ENCODE measurements at regions not wholly inside any gene's neighbourhood (a gene's known extent, or its start where the extent isn't known, plus 50 kb on each side); places are given as distances from the start of the nearest gene placed in this dataset.
A peak's percentile ranks its signal among the peaks of the same experiment; 100 is the strongest.

DNA sequence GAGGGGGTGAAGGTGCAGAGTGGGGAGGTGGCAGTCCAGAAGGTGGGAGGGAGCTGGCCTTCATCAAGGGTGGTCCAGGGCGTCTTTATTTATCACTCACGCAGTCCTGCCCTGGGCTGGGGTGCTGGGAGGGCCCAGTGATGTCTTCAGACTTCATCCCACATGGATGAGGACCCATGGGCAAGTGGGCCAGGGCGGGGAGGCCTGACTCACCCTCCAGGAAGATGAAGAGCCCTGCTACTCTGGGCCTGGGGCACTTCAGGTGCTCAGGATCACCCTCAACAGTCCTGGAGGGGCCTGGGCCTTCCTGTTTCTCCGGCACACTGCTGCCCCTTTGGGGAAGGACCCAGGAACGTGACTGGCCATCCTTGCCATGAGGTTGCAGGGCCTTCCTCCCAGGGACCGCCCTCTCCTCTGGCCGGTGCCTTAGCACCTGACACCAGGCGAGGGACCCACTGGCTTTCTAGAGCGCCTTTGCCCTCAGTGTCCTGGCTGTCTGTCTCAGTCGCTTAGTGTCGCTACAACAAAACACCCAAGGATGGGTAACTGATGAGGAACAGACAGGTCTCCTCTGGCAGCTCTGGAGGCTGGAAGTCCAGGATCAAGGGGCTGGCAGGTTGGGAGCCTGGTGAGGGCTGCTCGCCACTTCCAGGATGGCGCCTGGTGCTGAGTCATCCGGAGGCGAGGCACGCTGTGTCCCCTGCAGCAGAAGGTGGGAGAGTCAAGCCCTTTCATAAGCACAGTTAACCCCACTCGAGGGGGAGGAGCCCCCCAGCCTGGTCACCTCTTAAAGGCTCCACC, 57.8 kb upstream of the HS6ST1 start:
- DNase-seq (no peak), ATAC-seq (ENCODE audit: low read depth in 2 of 2) (no peak)
- Mint-ChIP-seq H3K27ac (no peak overlapping the region), H3K4me3 (no peak overlapping the region), H3K36me3 (no peaks in the 10 kb centered on the region), H3K4me1 (peaks cover 0 to 5% (median 0%) of the 10 kb centered on the region in 3 donors), H3K9me3 (no peaks in the 10 kb centered on the region), H3K27me3 (no peaks in the 10 kb centered on the region)

DNA sequence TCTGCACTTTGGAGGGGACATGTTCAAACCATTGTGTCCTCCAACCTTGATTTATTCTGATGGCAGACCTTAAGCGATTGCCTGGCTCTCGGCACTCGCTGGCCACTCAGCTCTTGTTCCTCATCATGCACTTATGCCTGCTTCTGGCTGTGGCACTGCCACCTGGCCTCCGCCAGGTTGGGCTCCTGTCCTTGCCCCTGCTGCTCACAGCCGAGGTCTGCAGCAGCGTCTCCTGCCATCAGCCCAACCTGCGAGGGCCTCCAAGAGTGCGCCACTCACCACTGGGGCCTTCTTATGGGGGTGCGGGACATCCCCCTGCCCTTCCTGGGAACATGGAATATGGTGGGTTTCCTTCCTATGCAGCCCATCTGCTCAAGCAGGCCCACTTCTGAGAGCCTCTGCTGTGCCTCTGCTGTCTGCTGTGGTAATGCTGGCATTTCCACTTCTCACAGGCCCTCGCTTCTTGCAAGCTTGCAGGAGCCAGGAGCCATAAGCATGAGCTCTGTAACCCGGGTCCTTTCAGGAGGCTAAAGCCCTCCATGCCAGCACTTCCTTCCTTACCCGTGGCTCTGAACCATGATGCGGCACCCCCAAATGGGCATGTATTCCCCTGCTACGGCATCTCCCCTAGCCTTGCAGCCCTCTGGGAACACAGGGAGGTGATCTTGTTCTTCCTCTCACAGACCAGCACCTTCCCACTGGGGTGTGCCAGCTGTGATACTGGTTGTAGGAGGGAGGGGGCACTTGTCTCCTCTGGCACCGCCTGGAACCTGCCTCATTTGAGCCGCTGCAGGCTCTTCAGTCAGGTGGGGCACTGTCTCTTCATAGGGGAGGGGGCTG, 58.6 kb upstream of the HS6ST1 start:
- Mint-ChIP-seq H3K4me1 (peaks cover 0 to 5% (median 0%) of the 10 kb centered on the region in 3 donors), H3K27ac (no peak overlapping the region), H3K36me3 (no peaks in the 10 kb centered on the region), H3K4me3 (no peak overlapping the region), H3K27me3 (no peaks in the 10 kb centered on the region), H3K9me3 (no peaks in the 10 kb centered on the region)
- DNase-seq = no peak
- ATAC-seq (ENCODE audit: low read depth in 2 of 2) = no peak

DNA sequence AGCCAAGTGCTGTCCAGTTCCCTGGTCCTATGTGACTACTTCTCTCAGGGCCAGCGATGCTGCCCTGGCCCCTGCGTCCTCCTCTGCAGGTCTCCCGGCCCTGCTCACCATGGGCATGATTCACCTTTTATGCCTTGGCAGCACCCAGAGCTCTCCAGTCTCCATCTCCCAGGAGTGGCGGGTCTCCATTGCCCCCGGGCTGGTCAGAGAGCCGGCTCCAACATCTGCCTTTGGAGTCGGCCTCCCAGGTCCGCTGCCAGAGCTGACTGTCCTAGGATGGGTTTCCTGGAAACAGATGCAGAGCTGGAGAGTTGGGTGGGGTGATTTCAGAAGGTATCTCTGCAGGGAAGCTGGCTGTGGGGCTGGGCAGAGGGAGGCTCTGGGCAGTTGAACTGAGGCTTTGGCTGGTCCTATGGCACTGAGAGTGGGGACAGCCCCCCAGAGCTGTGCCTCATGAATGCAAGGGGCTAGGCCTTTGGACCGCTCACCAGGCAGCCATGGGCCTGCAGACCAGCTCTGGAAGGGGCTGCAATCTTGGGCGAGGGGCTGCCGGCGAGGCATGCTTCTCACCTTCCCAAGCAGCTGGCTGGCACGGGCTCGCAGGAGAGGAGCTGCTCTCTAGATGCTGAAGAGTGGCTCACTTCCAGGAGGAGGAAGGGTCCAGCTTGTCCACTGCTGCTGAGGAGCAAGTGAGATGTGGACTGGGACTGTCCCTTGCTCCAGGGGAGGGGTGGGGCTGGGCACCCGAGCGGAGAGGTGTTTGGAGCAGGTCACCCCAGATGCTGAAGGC, 59.8 kb upstream of the HS6ST1 start:
- no peaks in the 10 kb centered on the region for H3K36me3 Mint-ChIP-seq
- no peaks in the 10 kb centered on the region for H3K9me3 Mint-ChIP-seq
- ATAC-seq (ENCODE audit: low read depth in 2 of 2) = no peak
- H3K27ac Mint-ChIP-seq = no peak overlapping the region
- peaks cover 0 to 5% (median 0%) of the 10 kb centered on the region in 3 donors for H3K4me1 Mint-ChIP-seq
- H3K27me3 Mint-ChIP-seq = no peaks in the 10 kb centered on the region
- no peak for DNase-seq
- no peak overlapping the region for H3K4me3 Mint-ChIP-seq

DNA sequence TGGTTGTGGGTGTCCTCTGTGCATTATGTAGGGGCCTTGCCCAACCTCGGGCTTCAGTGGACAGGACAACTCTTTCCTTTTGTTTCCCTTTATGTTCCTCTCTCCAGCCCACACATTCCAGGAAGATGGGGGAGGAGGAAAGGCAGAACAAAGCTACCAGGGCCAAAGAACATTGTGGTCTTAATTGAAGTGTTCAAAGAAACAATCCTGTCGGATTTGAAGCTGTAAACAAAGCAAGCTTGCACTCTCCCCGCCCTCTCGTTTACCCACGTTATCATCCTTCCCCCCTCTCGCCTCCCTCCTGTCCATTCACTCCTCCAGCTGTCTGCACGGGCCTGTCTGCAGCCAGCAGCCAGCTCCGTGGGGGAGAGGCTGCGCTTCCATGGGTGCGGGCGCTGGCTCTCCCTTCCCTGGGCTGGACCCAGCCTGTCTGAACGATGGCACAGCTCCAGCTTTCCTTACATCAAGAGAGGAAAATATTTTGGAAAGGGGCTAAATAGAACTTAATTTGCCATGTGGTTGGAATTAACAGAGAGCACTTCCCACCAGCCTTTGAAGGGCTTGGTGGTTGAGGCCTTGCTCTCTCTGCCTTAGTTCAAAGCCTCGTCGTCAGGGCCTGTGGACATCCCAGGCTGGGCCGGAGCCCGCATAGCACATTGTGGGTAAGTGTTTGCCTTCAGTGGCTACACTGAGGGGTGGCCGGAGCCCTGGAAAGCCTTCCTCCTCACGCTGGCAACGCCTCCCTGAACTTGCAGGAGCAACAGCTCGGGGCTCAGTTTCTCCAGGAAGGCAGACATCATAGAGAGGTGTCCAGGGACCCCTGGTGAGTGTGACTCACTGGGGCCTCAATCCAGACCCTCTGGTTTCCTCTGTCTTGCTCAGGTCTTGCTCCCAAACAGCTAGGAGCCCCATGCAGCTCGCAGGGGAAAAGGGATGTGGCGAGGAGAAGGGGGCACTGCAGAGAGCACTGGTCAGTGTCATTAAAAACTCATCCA, 60.6 kb upstream of the HS6ST1 start:
- Mint-ChIP-seq H3K4me1 (no peaks in the 10 kb centered on the region), H3K27me3 (no peaks in the 10 kb centered on the region), H3K36me3 (no peaks in the 10 kb centered on the region), H3K27ac (no peak overlapping the region), H3K4me3 (no peak overlapping the region), H3K9me3 (no peaks in the 10 kb centered on the region)
- ATAC-seq (ENCODE audit: low read depth in 2 of 2) (no peak), DNase-seq (no peak)

DNA sequence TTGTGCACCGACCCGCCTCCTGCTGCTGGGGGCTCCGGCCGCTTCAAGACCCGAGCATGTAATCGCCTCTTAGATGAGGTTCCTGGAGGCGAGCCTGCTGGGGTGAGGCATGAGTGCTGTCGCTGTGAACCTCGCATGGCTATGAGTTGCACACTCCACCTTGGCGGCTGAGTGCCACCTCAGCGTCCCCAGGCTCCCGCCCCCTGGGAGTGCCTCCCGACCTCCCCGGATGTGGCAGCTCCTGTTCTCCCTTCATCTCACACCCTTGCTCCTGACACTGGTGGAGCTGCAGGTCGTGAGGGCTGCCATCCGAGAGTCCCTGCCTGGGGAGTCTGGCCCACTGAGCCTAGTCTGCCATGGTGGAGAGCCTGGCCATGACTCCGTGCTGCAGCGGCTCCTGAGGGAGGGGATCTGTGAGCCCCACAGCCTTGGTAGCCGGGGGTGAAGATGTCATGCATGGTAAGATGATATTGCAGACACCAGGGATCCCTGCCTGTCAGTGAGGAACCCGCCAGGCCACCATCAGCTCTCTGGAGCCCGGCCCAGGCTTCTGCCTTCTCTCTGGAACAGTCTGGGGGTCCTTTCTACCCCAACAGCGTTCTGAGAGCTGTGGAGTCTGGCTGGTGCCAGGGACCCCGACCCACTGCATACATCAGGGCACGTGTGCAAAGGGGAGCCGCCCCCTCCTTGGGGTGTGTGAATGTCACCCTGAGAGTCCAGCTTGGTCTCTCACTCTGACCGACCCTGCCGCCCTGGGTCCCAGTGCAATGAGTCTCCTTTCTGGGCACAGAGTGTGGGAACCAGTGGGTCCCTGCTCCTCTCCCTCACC, 61.6 kb upstream of the HS6ST1 start:
- DNase-seq (no peak), ATAC-seq (ENCODE audit: low read depth in 2 of 2) (no peak)
- no peaks in the 10 kb centered on the region for H3K27me3 Mint-ChIP-seq
- no peak overlapping the region for H3K4me3 Mint-ChIP-seq
- H3K36me3 Mint-ChIP-seq = no peaks in the 10 kb centered on the region
- H3K9me3 Mint-ChIP-seq = peaks cover 0 to 1% (median 0%) of the 10 kb centered on the region in 7 donors
- H3K27ac Mint-ChIP-seq = no peak overlapping the region
- H3K4me1 Mint-ChIP-seq = no peaks in the 10 kb centered on the region

DNA sequence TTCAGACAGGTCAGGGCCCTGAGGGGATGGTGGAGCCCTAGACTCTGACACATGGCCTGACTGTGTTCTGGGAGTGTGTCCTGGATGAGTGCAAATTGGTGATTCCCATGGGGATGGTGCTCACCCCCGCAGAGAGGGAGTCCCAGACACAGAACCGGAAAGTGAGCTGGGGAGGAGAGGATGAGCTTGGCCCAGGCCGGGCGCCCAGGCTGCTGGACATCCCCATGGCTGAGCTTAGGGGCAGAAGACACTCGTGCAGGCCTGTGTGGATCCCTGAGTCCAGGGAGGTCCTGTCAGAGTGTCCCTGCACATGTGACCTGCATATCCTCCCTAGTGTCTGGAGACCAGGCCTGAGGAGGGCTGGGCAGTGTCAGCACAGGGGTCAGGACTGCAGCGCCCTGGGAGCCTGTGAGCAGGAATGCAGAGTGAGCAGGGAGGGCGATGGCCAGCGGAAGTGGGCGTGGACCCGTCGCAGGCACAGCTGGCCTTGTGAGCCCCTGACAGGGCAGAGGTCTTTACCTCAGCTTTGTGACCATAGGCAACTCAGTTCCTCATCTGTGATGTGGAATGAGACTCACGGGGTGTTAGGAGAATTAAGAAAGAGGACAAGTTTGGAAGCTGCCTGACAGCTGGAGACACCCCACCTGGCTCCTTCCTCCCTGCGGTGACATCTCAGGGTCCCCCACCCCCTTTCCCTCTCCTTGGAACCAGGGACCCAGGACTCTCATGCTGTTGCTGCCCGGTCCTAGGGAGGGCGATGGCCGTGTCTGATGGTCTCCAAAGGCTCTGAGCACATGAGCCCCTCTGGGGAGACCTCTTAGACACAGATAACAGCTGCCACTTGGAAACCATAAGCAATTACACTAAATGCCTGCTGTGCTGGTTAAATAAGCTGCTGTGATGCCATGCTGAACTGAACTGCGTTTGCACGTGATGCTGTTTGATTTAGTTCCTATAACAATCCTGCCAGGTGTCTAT, 62.6 kb upstream of the HS6ST1 start:
- ATAC-seq (ENCODE audit: low read depth in 2 of 2) (no peak), DNase-seq (no peak)
- Mint-ChIP-seq H3K9me3 (peaks cover 0 to 1% (median 0%) of the 10 kb centered on the region in 7 donors), H3K36me3 (no peaks in the 10 kb centered on the region), H3K27me3 (no peaks in the 10 kb centered on the region), H3K4me3 (no peak overlapping the region), H3K4me1 (no peaks in the 10 kb centered on the region), H3K27ac (no peak overlapping the region)

DNA sequence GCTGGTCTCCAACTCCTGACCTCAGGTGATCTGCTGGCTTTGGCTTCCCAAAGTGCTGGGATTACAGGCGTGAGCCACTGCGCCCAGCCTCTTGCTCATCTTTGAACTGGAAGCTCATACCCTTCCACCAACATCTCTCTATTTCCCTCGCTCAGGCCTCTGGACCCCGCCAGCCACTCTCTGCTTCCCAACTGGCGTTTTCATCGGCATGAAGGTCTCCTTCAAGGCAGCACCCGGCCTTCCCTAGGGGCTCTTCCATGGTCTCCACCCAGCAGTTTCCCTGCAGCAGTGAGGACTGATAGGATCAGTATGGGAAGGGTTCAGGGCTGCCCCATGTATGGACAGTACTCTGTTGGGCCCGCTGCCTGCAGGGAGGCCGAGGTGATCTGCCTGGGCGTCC, 65.8 kb upstream of the HS6ST1 start:
- Mint-ChIP-seq H3K9me3 (peaks cover 0 to 1% (median 0%) of the 10 kb centered on the region in 7 donors), H3K27ac (no peak overlapping the region), H3K4me1 (no peaks in the 10 kb centered on the region), H3K27me3 (no peaks in the 10 kb centered on the region), H3K36me3 (no peaks in the 10 kb centered on the region), H3K4me3 (no peak overlapping the region)
- no peak for ATAC-seq (ENCODE audit: low read depth in 2 of 2)
- DNase-seq = no peak

DNA sequence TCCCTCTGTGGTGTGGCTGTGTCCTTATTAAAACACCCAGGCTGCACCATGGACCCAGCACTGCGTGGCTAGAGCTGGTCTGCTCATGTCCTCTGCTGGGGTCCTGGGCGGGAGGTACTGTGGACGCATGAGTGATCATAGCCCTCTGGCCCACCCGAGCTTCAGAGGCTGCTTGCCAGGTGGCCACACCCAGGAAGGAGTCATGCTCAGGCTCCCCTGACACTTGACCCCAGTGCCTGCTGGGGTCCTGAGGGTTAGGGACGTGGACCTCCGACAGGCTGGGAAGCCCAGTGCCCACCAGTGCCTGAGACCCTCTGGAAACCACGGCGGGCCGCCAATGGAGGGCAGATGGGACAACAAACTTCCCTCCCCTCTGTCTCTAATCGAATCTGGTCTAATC, 66.3 kb upstream of the HS6ST1 start:
- peak overlapping the region in 2 of 6 donors; percentile 72 to 78 for H3K27ac Mint-ChIP-seq
- DNase-seq (no peak), ATAC-seq (ENCODE audit: low read depth in 2 of 2) (no peak)
- H3K36me3 Mint-ChIP-seq = no peaks in the 10 kb centered on the region
- H3K9me3 Mint-ChIP-seq = peaks cover 0 to 1% (median 0%) of the 10 kb centered on the region in 7 donors
- no peak overlapping the region for H3K4me3 Mint-ChIP-seq
- H3K4me1 Mint-ChIP-seq = no peaks in the 10 kb centered on the region
- H3K27me3 Mint-ChIP-seq = no peaks in the 10 kb centered on the region

DNA sequence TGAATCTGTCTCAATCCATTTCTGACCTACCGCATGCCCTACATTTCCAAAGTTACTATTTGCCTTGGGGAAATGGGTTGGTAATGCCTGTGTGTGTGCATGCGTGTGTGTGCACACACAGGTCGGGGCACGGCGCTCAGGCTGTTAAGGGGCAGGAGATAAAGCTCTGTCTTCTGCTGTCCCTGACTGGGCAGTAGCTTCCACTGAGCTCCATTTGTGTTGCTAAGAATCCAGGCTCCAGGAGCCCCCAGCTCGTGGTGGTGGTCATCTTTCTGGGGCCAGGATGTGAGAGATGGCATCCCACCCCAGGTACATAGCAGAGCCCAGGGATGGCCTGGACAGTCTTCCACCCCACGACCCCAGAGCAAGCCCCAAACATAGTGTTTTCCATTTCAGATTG, 66.7 kb upstream of the HS6ST1 start:
- DNase-seq = no peak
- ATAC-seq (ENCODE audit: low read depth in 2 of 2) = no peak
- Mint-ChIP-seq H3K27me3 (no peaks in the 10 kb centered on the region), H3K4me1 (no peaks in the 10 kb centered on the region), H3K4me3 (no peak overlapping the region), H3K27ac (peak overlapping the region in 2 of 6 donors; percentile 72 to 78), H3K36me3 (no peaks in the 10 kb centered on the region), H3K9me3 (peaks cover 0 to 1% (median 0%) of the 10 kb centered on the region in 7 donors)

DNA sequence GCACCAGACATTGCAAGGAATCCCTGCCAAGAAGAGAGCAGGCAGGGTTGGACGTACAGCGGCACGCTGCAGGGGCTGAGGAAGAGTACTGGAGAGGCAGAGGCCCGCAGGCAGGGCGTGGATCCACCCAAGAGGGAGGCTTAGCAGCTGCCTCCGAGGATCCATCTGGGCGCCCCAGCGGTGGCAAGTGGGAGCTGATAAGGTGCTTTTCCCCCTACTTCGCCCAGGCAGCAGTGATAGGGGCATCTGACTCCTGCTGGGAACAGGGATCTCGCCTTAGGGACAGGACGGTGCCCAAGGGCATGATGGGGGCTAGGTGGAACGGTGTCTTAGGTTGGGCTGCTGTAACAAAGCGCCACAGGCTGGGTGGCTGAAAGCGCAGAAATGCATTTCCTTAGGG, 67.4 kb upstream of the HS6ST1 start:
- Mint-ChIP-seq H3K27me3 (no peaks in the 10 kb centered on the region), H3K4me1 (no peaks in the 10 kb centered on the region), H3K27ac (peak overlapping the region in 3 of 6 donors; percentile 43 to 87 (median 82)), H3K9me3 (peaks cover 0 to 1% (median 0%) of the 10 kb centered on the region in 7 donors), H3K36me3 (no peaks in the 10 kb centered on the region), H3K4me3 (no peak overlapping the region)
- DNase-seq (no peak), ATAC-seq (ENCODE audit: low read depth in 2 of 2) (no peak)

DNA sequence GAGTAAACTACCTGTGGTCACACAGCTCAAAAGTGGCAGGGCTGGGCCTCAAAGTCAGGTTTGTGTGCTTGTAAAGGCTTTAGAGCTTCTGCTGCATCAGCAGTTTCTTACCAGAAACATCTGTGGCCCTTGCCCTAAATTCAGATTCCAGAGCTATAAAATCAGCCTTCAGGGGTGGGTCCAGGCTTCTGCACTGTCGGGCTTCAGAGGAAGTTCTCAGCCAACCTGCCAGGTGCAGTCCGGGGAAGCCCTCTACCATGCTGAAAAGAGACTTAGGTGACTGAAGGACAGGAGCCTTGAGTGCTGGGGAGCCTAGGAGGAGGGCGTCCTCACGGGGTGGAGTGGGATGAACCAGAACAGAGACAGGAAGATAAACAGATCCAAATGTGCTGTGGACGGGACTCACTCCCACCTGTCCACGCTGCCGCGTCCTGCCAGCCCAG, 69.9 kb upstream of the HS6ST1 start:
- no peak overlapping the region for H3K4me3 Mint-ChIP-seq
- ATAC-seq (ENCODE audit: low read depth in 2 of 2) (no peak), DNase-seq (no peak)
- no peaks in the 10 kb centered on the region for H3K27me3 Mint-ChIP-seq
- peak overlapping the region in 1 of 6 donors; percentile 58 for H3K27ac Mint-ChIP-seq
- H3K36me3 Mint-ChIP-seq = no peaks in the 10 kb centered on the region
- H3K9me3 Mint-ChIP-seq = peaks cover 0 to 1% (median 0%) of the 10 kb centered on the region in 7 donors
- no peaks in the 10 kb centered on the region for H3K4me1 Mint-ChIP-seq
